Duodenal mucosa (tissue), 2 donors: ENCODE measurements at regions not wholly inside any gene's neighbourhood (a gene's known extent, or its start where the extent isn't known, plus 50 kb on each side); places are given as distances from the start of the nearest gene placed in this dataset.

Experiments used
- H3K27ac ChIP-seq: one replicate; pipeline ENCODE4 v1.7.0; 2013; ENCODE audit warnings: low read depth, low read length
- H3K27me3 ChIP-seq, 2 donors: one replicate each; pipeline ENCODE4 v1.7.0; 2013; ENCODE audit warnings: low read length in 2 of 2, control low read depth in 1 of 2; ENCODE audit not compliant: insufficient read depth in 2 of 2, control insufficient read depth in 1 of 2
- H3K36me3 ChIP-seq, 2 donors: one replicate each; pipeline ENCODE4 v1.7.0; 2013; ENCODE audit warnings: low read length in 2 of 2, control low read depth in 1 of 2; ENCODE audit not compliant: insufficient read depth in 2 of 2, control insufficient read depth in 1 of 2
- H3K4me1 ChIP-seq, 2 donors: one replicate each; pipeline ENCODE4 v1.7.0; 2013; ENCODE audit warnings: low read length in 2 of 2, control low read depth in 1 of 2; ENCODE audit not compliant: insufficient read depth in 2 of 2, control insufficient read depth in 1 of 2
- H3K4me3 ChIP-seq, 2 donors: one replicate each; pipeline ENCODE4 v1.7.0; 2013; ENCODE audit warnings: low read length in 2 of 2, low read depth in 1 of 2
- H3K9ac ChIP-seq, 2 donors: one replicate each; pipeline ENCODE4 v1.7.0; 2013; ENCODE audit warnings: low read length in 2 of 2, low read depth in 1 of 2
- H3K9me3 ChIP-seq, 2 donors: one replicate each; pipeline ENCODE4 v1.7.0; 2013; ENCODE audit warnings: low read length in 2 of 2, control low read depth in 1 of 2; ENCODE audit not compliant: control insufficient read depth in 1 of 2

DNA sequence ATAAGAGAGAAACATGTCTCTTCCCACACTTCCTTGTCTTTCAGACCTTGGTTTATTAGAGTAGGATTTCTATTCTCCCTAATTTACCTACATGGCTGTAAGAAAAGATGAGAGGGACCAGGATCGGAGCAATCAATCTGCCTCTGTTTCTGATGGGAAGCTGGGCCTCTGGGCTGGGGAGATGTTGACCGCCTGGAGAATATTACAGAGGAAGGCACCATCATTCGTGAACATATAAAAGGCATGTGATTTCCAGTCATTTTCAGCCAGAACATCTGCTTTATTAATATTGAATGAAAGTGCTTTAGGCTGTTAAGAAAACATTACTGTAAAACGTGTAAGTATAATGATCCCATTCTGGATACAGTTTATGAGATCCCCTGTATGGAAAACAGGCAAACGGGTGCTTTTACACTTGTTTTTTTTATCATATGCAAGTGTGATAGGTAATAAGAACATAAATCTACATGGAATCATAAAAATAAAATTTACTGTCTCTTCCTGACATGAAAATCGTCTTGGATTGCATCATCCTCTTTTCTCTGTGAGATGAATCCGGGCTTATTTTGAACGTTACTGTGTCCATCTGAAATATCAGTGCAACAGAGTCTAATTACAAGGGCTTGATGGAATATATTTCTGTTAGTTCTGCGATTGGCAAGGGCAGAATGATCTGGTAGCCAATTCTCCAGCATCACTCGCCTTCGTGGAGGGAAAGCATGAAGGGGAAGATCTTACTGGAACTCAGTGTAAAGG, 94.5 kb upstream of the BAIAP2L1 start:
- no peak overlapping the region for H3K9ac ChIP-seq
- H3K27ac ChIP-seq, result no peak overlapping the region
- no peak overlapping the region for H3K4me3 ChIP-seq
- no peaks in the 10 kb centered on the region for H3K27me3 ChIP-seq
- peaks cover 6 to 18% of the 10 kb centered on the region in 2 donors for H3K9me3 ChIP-seq
- H3K36me3 ChIP-seq, result no peaks in the 10 kb centered on the region
- H3K4me1 ChIP-seq, result no peaks in the 10 kb centered on the region

DNA sequence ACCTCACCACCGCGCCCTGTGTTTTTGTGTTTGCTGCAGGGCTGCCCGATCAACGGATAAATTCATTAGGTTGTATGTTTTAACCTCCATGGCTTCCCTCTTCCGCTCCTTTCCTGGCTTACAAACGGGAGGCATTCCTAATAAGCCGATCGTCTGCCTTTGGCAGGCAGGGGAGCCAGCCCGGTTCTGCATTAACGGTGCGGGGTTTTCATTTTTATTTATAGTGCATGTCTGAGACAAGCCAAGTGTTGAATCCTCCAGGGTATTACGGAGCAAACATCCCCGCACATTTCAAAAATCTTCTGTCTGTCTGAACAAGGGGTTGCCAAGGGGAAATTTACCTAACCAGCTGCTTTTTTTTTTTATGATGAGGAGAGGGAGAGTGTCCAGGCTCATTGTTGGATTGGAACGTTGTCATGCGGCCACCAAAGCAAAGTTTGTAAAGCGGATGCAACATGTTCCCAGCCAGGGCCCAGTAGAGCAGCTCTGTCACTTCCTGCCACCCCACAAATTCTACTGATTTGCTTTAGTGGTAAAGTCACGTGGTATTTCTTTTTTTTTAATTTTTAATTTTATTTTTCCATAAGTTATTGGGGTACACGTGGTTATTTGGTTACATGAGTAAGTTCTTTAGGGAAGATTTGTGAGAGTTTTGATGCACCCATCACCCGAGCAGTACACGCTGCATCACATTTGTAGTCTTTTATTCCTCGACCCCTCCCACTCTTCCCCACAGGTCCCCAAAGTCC, 92.3 kb upstream of the BAIAP2L1 start:
- Histone ChIP-seq H3K27ac (no peak overlapping the region), H3K36me3 (no peaks in the 10 kb centered on the region), H3K27me3 (no peaks in the 10 kb centered on the region), H3K9ac (no peak overlapping the region), H3K4me1 (no peaks in the 10 kb centered on the region), H3K4me3 (no peak overlapping the region), H3K9me3 (peaks cover 6 to 18% of the 10 kb centered on the region in 2 donors)

DNA sequence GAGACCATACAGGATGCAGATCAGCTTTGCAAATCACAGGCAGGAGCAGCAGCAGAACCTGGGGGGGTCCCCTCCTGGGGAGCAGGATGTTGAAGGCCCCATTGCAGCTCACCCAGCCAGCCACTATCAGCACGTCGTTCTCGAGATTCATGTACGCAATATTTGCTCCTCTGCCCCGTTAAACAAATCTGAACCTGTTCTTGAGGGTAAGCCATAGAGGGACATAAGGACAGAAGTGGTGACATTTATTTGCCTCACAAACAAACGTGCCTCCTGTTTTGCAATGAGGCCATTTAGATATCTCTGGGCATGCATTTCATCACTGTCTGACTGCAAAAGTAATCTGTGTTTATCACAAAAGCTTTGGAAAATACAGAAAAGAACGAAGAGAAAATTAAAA, 87.3 kb upstream of the BAIAP2L1 start:
- Histone ChIP-seq H3K27ac (no peak overlapping the region), H3K9ac (no peak overlapping the region), H3K27me3 (no peaks in the 10 kb centered on the region), H3K36me3 (no peaks in the 10 kb centered on the region), H3K9me3 (no peaks in the 10 kb centered on the region), H3K4me3 (no peak overlapping the region), H3K4me1 (no peaks in the 10 kb centered on the region)

DNA sequence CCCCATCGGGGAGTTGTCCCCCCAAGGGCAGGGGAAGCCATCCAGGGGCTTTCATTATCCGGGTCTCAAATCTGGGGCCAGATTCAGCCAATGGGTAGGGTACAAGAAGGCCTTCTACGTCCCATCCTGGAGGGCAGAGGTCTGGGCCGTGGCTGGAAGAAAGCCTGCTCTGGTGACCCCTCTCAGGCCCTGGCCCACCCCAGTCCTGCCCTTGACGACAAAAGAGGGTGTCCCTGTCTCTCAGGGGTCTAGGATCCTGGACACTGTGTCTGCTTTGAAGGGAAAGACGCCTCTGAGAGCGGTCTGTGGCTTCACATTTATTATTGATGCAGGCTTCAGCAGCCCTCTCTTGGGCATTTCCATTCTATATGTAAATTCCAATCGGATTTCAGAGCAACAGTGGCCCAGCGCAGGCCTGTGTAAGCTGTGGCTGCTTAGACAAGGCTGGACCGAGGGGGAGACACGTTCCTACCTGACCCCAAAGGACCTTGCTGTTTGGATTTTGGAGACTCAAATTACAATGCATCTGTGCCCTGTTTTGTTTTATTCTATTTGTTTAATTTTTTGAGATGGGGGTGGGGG, 83.2 kb upstream of the BAIAP2L1 start:
- H3K27me3 ChIP-seq, result no peaks in the 10 kb centered on the region
- no peaks in the 10 kb centered on the region for H3K36me3 ChIP-seq
- no peak overlapping the region for H3K27ac ChIP-seq
- no peaks in the 10 kb centered on the region for H3K9me3 ChIP-seq
- H3K4me3 ChIP-seq, result no peak overlapping the region
- no peak overlapping the region for H3K9ac ChIP-seq
- H3K4me1 ChIP-seq, result no peaks in the 10 kb centered on the region

DNA sequence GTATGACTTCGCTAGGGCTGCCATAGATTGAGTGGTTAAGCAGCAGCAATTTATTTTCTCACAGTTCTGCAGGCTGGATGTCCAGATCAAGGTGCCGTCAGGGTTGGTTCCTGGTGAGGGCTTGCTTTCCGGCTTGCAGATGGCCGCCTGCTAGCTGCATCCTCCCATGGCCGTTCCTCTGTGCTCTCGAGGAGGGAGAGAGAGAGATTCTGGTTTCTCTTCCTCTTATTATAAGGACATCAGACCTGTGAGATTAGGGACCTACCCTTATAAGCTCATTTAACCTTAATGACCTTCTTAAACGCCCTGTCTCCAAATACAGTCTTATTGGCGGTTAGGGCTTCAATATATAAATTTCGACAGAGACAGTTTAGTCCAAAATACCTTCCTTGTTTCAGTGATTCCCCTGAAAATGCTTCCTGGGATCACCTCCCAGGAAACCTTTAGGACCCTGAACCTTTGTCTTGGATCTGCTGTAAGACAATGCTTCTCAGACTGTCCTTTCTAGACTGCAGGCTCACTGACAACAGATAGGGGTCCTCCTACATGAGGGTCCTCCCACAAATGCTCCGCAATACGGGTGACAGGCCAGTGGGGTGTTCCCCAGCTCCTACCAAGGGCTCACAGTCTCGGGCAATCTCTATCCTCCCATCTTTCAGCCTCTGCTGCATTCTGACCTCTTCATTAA, 82.5 kb upstream of the BAIAP2L1 start:
- H3K9ac ChIP-seq, result no peak overlapping the region
- no peak overlapping the region for H3K27ac ChIP-seq
- H3K36me3 ChIP-seq, result no peaks in the 10 kb centered on the region
- no peaks in the 10 kb centered on the region for H3K4me1 ChIP-seq
- no peak overlapping the region for H3K4me3 ChIP-seq
- H3K9me3 ChIP-seq, result no peaks in the 10 kb centered on the region
- H3K27me3 ChIP-seq, result no peaks in the 10 kb centered on the region

DNA sequence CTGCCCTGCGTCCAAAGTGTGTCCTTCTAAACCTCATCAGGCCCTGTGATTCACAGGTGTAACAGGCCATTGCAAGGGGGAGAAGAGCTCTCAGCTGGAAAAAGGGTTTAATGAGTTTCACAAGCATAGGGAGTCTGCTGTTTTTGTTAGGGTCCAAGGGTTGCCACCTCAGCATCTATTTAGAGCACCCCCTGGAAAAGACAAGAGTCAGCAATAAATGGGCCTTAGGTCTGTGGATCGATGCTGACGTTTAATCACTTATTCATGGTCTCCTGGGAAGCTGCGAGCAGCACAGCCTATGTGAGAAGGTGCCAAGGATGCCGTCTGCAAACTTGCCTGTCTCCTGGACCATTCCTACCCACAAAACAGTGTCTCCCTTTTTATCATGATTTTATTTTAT, 78.4 kb upstream of the BAIAP2L1 start:
- Histone ChIP-seq H3K27me3 (no peaks in the 10 kb centered on the region), H3K27ac (no peak overlapping the region), H3K9me3 (no peaks in the 10 kb centered on the region), H3K9ac (no peak overlapping the region), H3K4me1 (no peaks in the 10 kb centered on the region), H3K4me3 (no peak overlapping the region), H3K36me3 (no peaks in the 10 kb centered on the region)

DNA sequence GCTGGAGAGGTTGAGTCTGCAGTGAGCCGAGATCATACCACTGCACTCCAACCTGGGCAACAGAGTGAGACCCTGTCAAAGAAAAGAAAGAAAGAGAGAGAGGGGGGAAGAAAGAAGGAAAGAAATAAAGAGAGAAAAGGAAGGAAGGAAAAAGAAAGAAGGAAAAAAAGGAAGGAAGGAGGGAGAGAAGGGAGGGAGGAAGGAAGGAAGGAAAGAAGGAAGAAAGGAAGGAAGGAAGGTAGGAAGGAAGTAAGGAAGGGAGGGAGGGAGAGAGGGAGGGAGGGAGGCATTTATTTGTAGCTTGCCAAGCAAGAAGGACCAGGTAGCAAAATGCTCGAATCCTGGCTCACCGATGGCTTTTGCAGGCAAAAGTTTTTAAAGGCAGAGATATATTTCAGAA, 74.5 kb upstream of the BAIAP2L1 start:
- Histone ChIP-seq H3K27ac (no peak overlapping the region), H3K36me3 (no peaks in the 10 kb centered on the region), H3K9ac (no peak overlapping the region), H3K4me3 (no peak overlapping the region), H3K9me3 (no peaks in the 10 kb centered on the region), H3K4me1 (no peaks in the 10 kb centered on the region), H3K27me3 (no peaks in the 10 kb centered on the region)

DNA sequence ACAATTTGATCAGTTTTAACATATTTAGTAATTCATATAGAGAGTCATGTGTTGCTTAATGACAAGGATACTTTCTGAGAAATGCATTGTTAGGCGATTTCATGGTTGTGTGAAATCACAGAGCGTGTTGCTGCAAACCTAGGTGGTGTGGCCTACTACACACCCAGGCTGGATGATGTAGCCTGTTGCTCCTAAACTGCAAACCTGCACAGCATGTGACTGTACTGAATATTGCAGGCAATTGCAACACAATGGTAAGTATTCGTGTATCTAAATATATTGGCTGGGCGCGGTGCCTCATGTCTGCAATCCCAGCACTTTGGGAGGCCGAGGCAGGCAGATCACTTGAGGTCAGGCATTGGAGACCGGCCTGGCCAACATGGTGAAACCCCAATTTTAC, 73.7 kb upstream of the BAIAP2L1 start:
- Histone ChIP-seq H3K4me3 (no peak overlapping the region), H3K27ac (no peak overlapping the region), H3K4me1 (no peaks in the 10 kb centered on the region), H3K9ac (no peak overlapping the region), H3K36me3 (no peaks in the 10 kb centered on the region), H3K27me3 (no peaks in the 10 kb centered on the region), H3K9me3 (no peaks in the 10 kb centered on the region)

DNA sequence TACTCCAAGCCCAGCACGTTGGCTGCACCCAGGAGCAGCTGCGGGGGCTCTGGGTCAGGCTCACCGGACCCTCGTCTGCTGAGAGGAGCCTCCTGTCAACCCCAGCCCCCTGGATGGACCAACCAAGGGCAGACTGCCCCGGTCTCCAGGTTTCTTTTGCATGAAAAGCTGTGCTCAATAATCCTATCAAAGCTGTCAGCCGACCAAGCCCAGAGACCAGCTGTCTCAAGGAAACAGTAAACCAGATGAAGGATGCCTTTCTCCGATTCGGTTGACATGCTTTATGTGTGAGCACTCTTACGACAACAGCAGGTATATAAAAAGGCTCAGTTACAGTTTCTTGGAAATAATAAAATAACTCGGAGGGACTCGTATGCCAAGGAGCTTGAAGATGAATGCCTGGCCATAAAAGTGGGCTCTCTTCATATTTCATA, 71.6 kb upstream of the BAIAP2L1 start:
- Histone ChIP-seq H3K4me3 (no peak overlapping the region), H3K9ac (no peak overlapping the region)

More for the DNA sequence above, 71.6 kb upstream of the BAIAP2L1 start:
- no peaks in the 10 kb centered on the region for H3K4me1 ChIP-seq
- no peak overlapping the region for H3K27ac ChIP-seq
- peaks cover 0 to 3% of the 10 kb centered on the region in 2 donors for H3K9me3 ChIP-seq
- H3K27me3 ChIP-seq, result no peaks in the 10 kb centered on the region
- no peaks in the 10 kb centered on the region for H3K36me3 ChIP-seq
